Right lobe of liver (tissue), 4 donors: ENCODE measurements at regions not wholly inside any gene's neighbourhood (a gene's known extent, or its start where the extent isn't known, plus 50 kb on each side); places are given as distances from the start of the nearest gene placed in this dataset.

Experiments used
- CTCF ChIP-seq, 4 donors: fragments of 200-600 bp in 3 of 4; fragments of 450-650 bp in 1 of 4; IDR thresholded peaks; one replicate each; pipeline versions ENCODE4 v1.5.1 to v1.8.0; 2016 to 2022; ENCODE audit warnings: antibody characterized with exemption in 4 of 4, mild to moderate bottlenecking in 2 of 4
- POLR2A ChIP-seq: fragments of 450-650 bp; IDR thresholded peaks from one replicate; pipeline ENCODE4 v1.6.1; 2017; ENCODE audit warnings: antibody characterized with exemption, mild to moderate bottlenecking
- donor health status: DM: no; HTN: no; CAD: no.
- donor health status: DM: no; HTN: no; CAD: no.
- donor health status: DM: no; HTN: yes; CAD: no.

GRCh38 chrX:39883666-39884065 is 214.1 kb downstream of the BCOR start:
- TF ChIP-seq POLR2A (no peak), CTCF (IDR thresholded peaks at IDR 0.05) (no peak)
